Testis (tissue), 2 donors: ENCODE measurements at regions not wholly inside any gene's neighbourhood (a gene's known extent, or its start where the extent isn't known, plus 50 kb on each side); places are given as distances from the start of the nearest gene placed in this dataset.

Experiments used
- DNase-seq: peaks from one replicate; pipeline ENCODE4 v3.0.0-alpha.2; 2019
- H3K27ac ChIP-seq, 2 donors: fragments of 200-600 bp; sonication (generic); one replicate each; pipeline ENCODE4 v1.5.1; 2019
- H3K27me3 ChIP-seq: fragments of 200-600 bp; sonication (generic); one replicate; pipeline ENCODE4 v1.5.1; 2019
- H3K36me3 ChIP-seq: fragments of 200-600 bp; sonication (generic); one replicate; pipeline ENCODE4 v1.5.1; 2017; ENCODE audit warnings: low read depth; ENCODE audit errors: missing control alignments
- H3K4me1 ChIP-seq: fragments of 200-600 bp; sonication (generic); one replicate; pipeline ENCODE4 v1.5.1; 2019
- H3K4me3 ChIP-seq, 2 donors: fragments of 200-600 bp; sonication (generic); one replicate each; pipeline ENCODE4 v1.5.1; 2017 to 2019
- H3K9me3 ChIP-seq: fragments of 200-600 bp; sonication (generic); one replicate; pipeline ENCODE4 v1.5.1; 2017
- POLR2A ChIP-seq: fragments of 450-650 bp; IDR thresholded peaks from one replicate; pipeline ENCODE4 v1.6.1; 2017; ENCODE audit warnings: antibody characterized with exemption, mild to moderate bottlenecking, moderate library complexity
- WGBS, 2 donors: methylation state at CpG; one replicate each; pipeline ENCODE4 v1.1.5; 2018; 5-methylcytosine and 5-hydroxymethylcytosine counted together
- intact Hi-C: fragments of 100-400 bp; cut with DNase I; formaldehyde crosslinking; loops from one replicate; pipeline ENCODE4 v1.15.1; 2023; ENCODE audit warnings: low total_unique reads
- TF ChIP-seq, protein P1 (sequence below), 3 experiments: fragments of 450-650 bp in 2 of 3; fragments of 200-600 bp in 1 of 3; sonication (generic) in 1 of 3; IDR thresholded peaks; one replicate each; pipeline ENCODE4 v1.5.1; 2016 to 2019; ENCODE audit warnings: antibody characterized with exemption in 3 of 3, mild to moderate bottlenecking in 2 of 3, moderate library complexity in 1 of 3

DNA sequence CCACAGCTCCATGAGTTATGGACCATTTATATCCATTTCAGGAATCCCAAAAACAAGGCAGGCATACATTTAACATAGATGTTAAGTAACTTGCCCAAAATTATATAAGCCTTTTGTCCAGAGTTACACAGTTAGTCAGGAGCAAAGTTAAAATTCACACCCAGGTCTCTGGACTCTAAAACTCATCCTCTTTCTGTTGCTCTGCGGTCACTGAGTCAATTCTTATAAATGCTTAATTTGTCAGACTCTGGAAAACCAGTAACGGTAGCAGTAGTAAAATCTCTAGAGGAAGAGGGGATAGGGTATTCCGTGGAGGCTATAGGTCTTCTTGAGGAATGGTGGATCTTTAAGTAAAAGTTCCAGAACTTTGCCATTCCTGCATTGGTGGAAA lies 223.6 kb upstream of the JUN start:
- Histone ChIP-seq H3K4me3 (no peak overlapping the region), H3K9me3 (no peaks in the 10 kb centered on the region), H3K27ac (peak overlapping the region in 1 of 2 donors; percentile 64), H3K4me1 (peaks cover 6% of the 10 kb centered on the region), H3K36me3 (no peaks in the 10 kb centered on the region), H3K27me3 (no peaks in the 10 kb centered on the region)
- DNase-seq, result no peak
- intact Hi-C loops, result no loop called here
- TF ChIP-seq, protein P1, sequence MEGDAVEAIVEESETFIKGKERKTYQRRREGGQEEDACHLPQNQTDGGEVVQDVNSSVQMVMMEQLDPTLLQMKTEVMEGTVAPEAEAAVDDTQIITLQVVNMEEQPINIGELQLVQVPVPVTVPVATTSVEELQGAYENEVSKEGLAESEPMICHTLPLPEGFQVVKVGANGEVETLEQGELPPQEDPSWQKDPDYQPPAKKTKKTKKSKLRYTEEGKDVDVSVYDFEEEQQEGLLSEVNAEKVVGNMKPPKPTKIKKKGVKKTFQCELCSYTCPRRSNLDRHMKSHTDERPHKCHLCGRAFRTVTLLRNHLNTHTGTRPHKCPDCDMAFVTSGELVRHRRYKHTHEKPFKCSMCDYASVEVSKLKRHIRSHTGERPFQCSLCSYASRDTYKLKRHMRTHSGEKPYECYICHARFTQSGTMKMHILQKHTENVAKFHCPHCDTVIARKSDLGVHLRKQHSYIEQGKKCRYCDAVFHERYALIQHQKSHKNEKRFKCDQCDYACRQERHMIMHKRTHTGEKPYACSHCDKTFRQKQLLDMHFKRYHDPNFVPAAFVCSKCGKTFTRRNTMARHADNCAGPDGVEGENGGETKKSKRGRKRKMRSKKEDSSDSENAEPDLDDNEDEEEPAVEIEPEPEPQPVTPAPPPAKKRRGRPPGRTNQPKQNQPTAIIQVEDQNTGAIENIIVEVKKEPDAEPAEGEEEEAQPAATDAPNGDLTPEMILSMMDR (IDR thresholded peaks at IDR 0.05), result no peak
- no peak for TF ChIP-seq POLR2A
- 76 to 80% methylated on average over 3 of the region's 3 CpGs for WGBS, 2 donors

- Histone ChIP-seq H3K27me3 (no peaks in the 10 kb centered on the region), H3K4me1 (peaks cover 9% of the 10 kb centered on the region), H3K9me3 (no peaks in the 10 kb centered on the region), H3K27ac (peak overlapping the region in 1 of 2 donors; percentile 64), H3K4me3 (no peak overlapping the region), H3K36me3 (no peaks in the 10 kb centered on the region)
- TF ChIP-seq POLR2A, result no peak
- TF ChIP-seq, protein P1 (IDR thresholded peaks at IDR 0.05), result no peak
- WGBS, 2 donors, result 47 to 55% methylated on average over 8 of the region's 8 CpGs
- DNase-seq, result peak; percentile 51
- intact Hi-C loops, result no loop called here
These were observed 224.2 kb upstream of the JUN start for GRCh38 chr1:59007820-59008598.

DNA sequence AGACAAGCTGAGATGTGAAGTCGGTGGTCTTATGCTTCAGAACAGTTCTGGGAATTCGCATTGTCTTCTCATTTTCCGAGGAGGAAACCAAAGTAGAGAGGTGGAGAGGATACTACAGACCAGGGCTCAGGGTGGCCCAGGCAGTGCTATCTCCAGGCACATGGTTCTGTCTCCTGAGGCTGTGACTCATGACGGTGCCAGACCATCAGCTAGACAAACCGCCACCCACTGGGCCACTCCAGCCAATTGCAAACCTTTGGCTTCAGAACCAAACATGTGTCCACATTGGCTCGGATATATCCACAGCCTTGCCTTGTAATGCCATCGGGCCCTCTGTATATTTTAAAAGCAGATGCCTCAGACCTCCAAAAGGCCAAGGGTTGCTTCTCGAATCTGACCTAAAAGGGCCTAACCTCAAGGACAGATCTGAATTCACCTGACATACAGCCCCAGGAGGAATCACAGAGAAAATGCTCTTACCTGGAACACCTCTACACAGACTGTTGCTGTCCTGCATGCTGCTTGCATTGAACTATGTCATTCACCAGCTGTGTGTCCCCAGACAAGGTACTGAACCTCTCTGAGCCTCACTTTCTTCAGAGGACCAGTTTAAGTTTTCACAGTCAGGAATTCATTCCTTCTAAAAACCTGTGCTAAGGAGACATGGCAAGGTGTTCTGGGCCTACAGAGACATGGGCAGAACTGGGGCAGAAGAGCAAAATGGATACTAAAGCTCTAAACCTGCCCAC lies 224.9 kb upstream of the JUN start:
- Histone ChIP-seq H3K27ac (peak overlapping the region in 1 of 2 donors; percentile 64), H3K9me3 (no peaks in the 10 kb centered on the region), H3K4me3 (no peak overlapping the region), H3K4me1 (peaks cover 12% of the 10 kb centered on the region), H3K36me3 (no peaks in the 10 kb centered on the region), H3K27me3 (no peaks in the 10 kb centered on the region)
- TF ChIP-seq, protein P1 (IDR thresholded peaks at IDR 0.05), result no peak
- no peak for TF ChIP-seq POLR2A
- no peak for DNase-seq
- intact Hi-C loops, result no loop called here
- 83 to 94% methylated on average over 4 to 8 of the region's 8 CpGs for WGBS, 2 donors

- 78 to 82% methylated on average over 3 of the region's 3 CpGs for WGBS, 2 donors
- Histone ChIP-seq H3K4me1 (peaks cover 12% of the 10 kb centered on the region), H3K4me3 (no peak overlapping the region), H3K27me3 (no peaks in the 10 kb centered on the region), H3K9me3 (no peaks in the 10 kb centered on the region), H3K27ac (no peak overlapping the region), H3K36me3 (no peaks in the 10 kb centered on the region)
- TF ChIP-seq, protein P1 (IDR thresholded peaks at IDR 0.05), result no peak
- TF ChIP-seq POLR2A, result no peak
- intact Hi-C loops, result no loop called here
- DNase-seq, result no peak
These were observed 227.8 kb upstream of the JUN start for GRCh38 chr1:59011663-59012062.
